IMR-90 (cell line): ENCODE measurements at regions not wholly inside any gene's neighbourhood (a gene's known extent, or its start where the extent isn't known, plus 50 kb on each side); places are given as distances from the start of the nearest gene placed in this dataset.

Source experiments
- ATAC-seq: fragments of 200-7000 bp; cut with Tn5 transposase; 2 replicates; pipeline ENCODE4 v1.9.1; 2020; ENCODE audit warnings: low read depth, mild to moderate bottlenecking, moderate library complexity
- BruUV-seq: library from RNA; stranded (reverse); fragments of 400-500 nt; replicated peaks from 2 replicates; lab custom pipeline; 2021; lab: Mats Ljungman, UMichigan
- CTCF ChIA-PET: fragments of 300-600 bp; formaldehyde crosslinking; extraction: SDS; loops from one replicate; lab custom pipeline; 2021; ENCODE audit warnings: antibody characterized with exemption; lab: Yijun Ruan, JAX
- POLR2A ChIA-PET: fragments of 300-600 bp; sonication (Branson Sonifier 250); formaldehyde crosslinking; loops from one replicate; lab custom pipeline; 2022; ENCODE audit warnings: antibody characterized with exemption; ENCODE audit not compliant: unreplicated experiment; lab: Charles Lee
- DNase-seq: peaks from one replicate; pipeline ENCODE4 v3.0.0; 2013
- H2AFZ ChIP-seq: replicated peaks from 2 replicates; pipeline ENCODE3; 2013; ENCODE audit warnings: low read length, mild to moderate bottlenecking; ENCODE audit not compliant: poor library complexity
- H2AK5ac ChIP-seq: 2 replicates; pipeline ENCODE4 v1.6.1; 2013; ENCODE audit warnings: low read depth, low read length, inconsistent platforms
- H2AK9ac ChIP-seq: replicated peaks from 2 replicates; pipeline ENCODE3; 2013; ENCODE audit warnings: mild to moderate bottlenecking, low read depth, low read length, moderate library complexity; ENCODE audit not compliant: poor library complexity
- H2BK120ac ChIP-seq: 2 replicates; pipeline ENCODE4 v1.6.1; 2013; ENCODE audit warnings: low read depth, low read length, inconsistent platforms
- H2BK15ac ChIP-seq: 3 replicates; pipeline ENCODE4 v1.6.1; 2013; ENCODE audit warnings: low read depth, low read length, inconsistent platforms
- H2BK20ac ChIP-seq: 2 replicates; pipeline ENCODE4 v1.6.1; 2013; ENCODE audit warnings: low read depth, mild to moderate bottlenecking, inconsistent platforms, low read length, moderate library complexity
- H2BK5ac ChIP-seq: 2 replicates; pipeline ENCODE4 v1.6.1; 2013; ENCODE audit warnings: mild to moderate bottlenecking, low read depth, low read length, inconsistent platforms; ENCODE audit not compliant: poor library complexity, severe bottlenecking
- H3K14ac ChIP-seq: replicated peaks from 2 replicates; pipeline ENCODE4 v1.6.1; 2013; ENCODE audit warnings: low read depth, low read length, inconsistent platforms
- H3K18ac ChIP-seq: 2 replicates; pipeline ENCODE4 v1.6.1; 2013; ENCODE audit warnings: low read depth, low read length, control low read depth
- H3K23ac ChIP-seq: 2 replicates; pipeline ENCODE4 v1.6.1; 2013; ENCODE audit warnings: low read depth, low read length, inconsistent platforms
- H3K27ac ChIP-seq: 2 replicates; pipeline ENCODE4 v1.5.1; 2013; ENCODE audit warnings: mild to moderate bottlenecking, control low read depth, low read length; ENCODE audit not compliant: insufficient read depth
- H3K27me3 ChIP-seq: 2 replicates; pipeline ENCODE4 v1.6.1; 2013; ENCODE audit warnings: low read length; ENCODE audit not compliant: control insufficient read depth, insufficient read depth
- H3K36me3 ChIP-seq: 2 replicates; pipeline ENCODE4 v1.6.1; 2013; ENCODE audit warnings: low read length, mixed read lengths; ENCODE audit not compliant: control insufficient read depth, insufficient read depth
- H3K4ac ChIP-seq: 2 replicates; pipeline ENCODE4 v1.6.1; 2013; ENCODE audit warnings: low read depth, low read length, inconsistent platforms
- H3K4me1 ChIP-seq: 2 replicates; pipeline ENCODE4 v1.6.1; 2013; ENCODE audit warnings: low read length, mixed read lengths; ENCODE audit not compliant: control insufficient read depth, insufficient read depth
- H3K4me2 ChIP-seq: 2 replicates; pipeline ENCODE4 v1.6.1; 2013; ENCODE audit warnings: low read depth, mild to moderate bottlenecking, control low read depth, low read length, moderate library complexity
- H3K4me3 ChIP-seq: 2 replicates; pipeline ENCODE4 v1.5.1; 2013; ENCODE audit warnings: low read depth, mild to moderate bottlenecking, control low read depth, low read length, moderate library complexity; ENCODE audit not compliant: insufficient read depth
- H3K56ac ChIP-seq: 2 replicates; pipeline ENCODE4 v1.6.1; 2013; ENCODE audit warnings: low read length, inconsistent platforms; ENCODE audit not compliant: insufficient read depth; ENCODE audit errors: extremely low read depth
- H3K79me1 ChIP-seq, 2 experiments: 2 replicates each; pipeline ENCODE4 v1.6.1; 2013; ENCODE audit warnings: low read length in 2 of 2, inconsistent platforms in 1 of 2, low read depth in 1 of 2
- H3K9ac ChIP-seq: 2 replicates; pipeline ENCODE4 v1.6.1; 2013; ENCODE audit warnings: low read depth, low read length, control low read depth
- H3K9me1 ChIP-seq: 2 replicates; pipeline ENCODE4 v1.6.1; 2013; ENCODE audit warnings: low read length, inconsistent platforms; ENCODE audit not compliant: insufficient read depth
- H3K9me3 ChIP-seq: 2 replicates; pipeline ENCODE4 v1.6.1; 2013; ENCODE audit warnings: low read length; ENCODE audit not compliant: control insufficient read depth, insufficient read depth
- H4K20me1 ChIP-seq: 2 replicates; pipeline ENCODE4 v1.6.1; 2013; ENCODE audit warnings: low read length, inconsistent platforms; ENCODE audit not compliant: insufficient read depth
- H4K5ac ChIP-seq: 2 replicates; pipeline ENCODE4 v1.6.1; 2013; ENCODE audit warnings: mild to moderate bottlenecking, low read depth, low read length, control low read depth
- H4K8ac ChIP-seq, 2 experiments: 2 replicates each; pipeline ENCODE4 v1.6.1; 2013; ENCODE audit warnings: low read depth in 2 of 2, low read length in 2 of 2, control low read depth in 1 of 2, inconsistent platforms in 1 of 2
- H4K91ac ChIP-seq: 2 replicates; pipeline ENCODE4 v1.6.1; 2013; ENCODE audit warnings: low read depth, low read length, inconsistent platforms; ENCODE audit not compliant: insufficient read depth
- BHLHE40 ChIP-seq: fragments of 150-350 bp; IDR thresholded peaks from 2 replicates; pipeline ENCODE4 v1.6.1; 2016; ENCODE audit warnings: mild to moderate bottlenecking, low read depth, low read length
- CEBPB ChIP-seq: IDR thresholded peaks from 2 replicates; pipeline ENCODE4 v1.6.1; 2012; ENCODE audit warnings: low read depth, low read length, improper control_type of control experiment
- CHD1 ChIP-seq: IDR thresholded peaks from 2 replicates; pipeline ENCODE4 v1.6.1; 2012; ENCODE audit warnings: low read depth, low read length, improper control_type of control experiment
- MAFK ChIP-seq: IDR thresholded peaks from 2 replicates; pipeline ENCODE4 v1.6.1; 2012; ENCODE audit warnings: low read depth, low read length, improper control_type of control experiment
- NFE2L2 ChIP-seq: fragments of 150-350 bp; IDR thresholded peaks from 2 replicates; pipeline ENCODE4 v1.6.1; 2016; ENCODE audit warnings: low read depth, mild to moderate bottlenecking, low read length
- POLR2A ChIP-seq: IDR thresholded peaks from 2 replicates; pipeline ENCODE4 v1.6.1; 2012; ENCODE audit warnings: mild to moderate bottlenecking, low read depth, low read length
- RAD21 ChIP-seq: IDR thresholded peaks from 2 replicates; pipeline ENCODE4 v1.6.1; 2012; ENCODE audit warnings: low read length, improper control_type of control experiment
- RCOR1 ChIP-seq: IDR thresholded peaks from 2 replicates; pipeline ENCODE4 v1.6.1; 2012; ENCODE audit warnings: mild to moderate bottlenecking, low read length, improper control_type of control experiment; ENCODE audit not compliant: insufficient replicate concordance
- RFX5 ChIP-seq: IDR thresholded peaks from 2 replicates; pipeline ENCODE4 v1.8.0; 2012; ENCODE audit warnings: low read depth, mild to moderate bottlenecking, low read length, moderate library complexity
- SMC3 ChIP-seq: fragments of 150-350 bp; IDR thresholded peaks from 2 replicates; pipeline ENCODE4 v1.6.1; 2016; ENCODE audit warnings: low read depth, mild to moderate bottlenecking, antibody characterized with exemption, low read length, moderate library complexity
- WGBS, 2 experiments: methylation state at CpG; one replicate each; pipeline versions ENCODE4 v1.1.5 to v1.1.7; 2013; ENCODE audit warnings: missing lambda C conversion rate in 2 of 2; ENCODE audit not compliant: insufficient read length in 1 of 2; ENCODE audit errors: extremely low coverage in 2 of 2; 5-methylcytosine and 5-hydroxymethylcytosine counted together
- dilution Hi-C: fragments of 300-500 bp; cut with HindIII; formaldehyde crosslinking; loops from one replicate; pipeline ENCODE4 v1.14.3; 2018; ENCODE audit warnings: low sequenced_read_pairs; ENCODE audit not compliant: unreplicated experiment
- in situ Hi-C: fragments of 300-500 bp; cut with MboI; formaldehyde crosslinking; loops from 3 replicates; pipeline ENCODE4 v1.14.3; 2019; ENCODE audit warnings: low sequenced_read_pairs, inconsistent platforms, mixed read lengths
- intact Hi-C: fragments of 100-400 bp; cut with micrococcal nuclease; formaldehyde crosslinking; loops from 2 replicates; pipeline ENCODE4 v1.10.0; 2022
- TF ChIP-seq, protein P1 (sequence below): fragments of 150-350 bp; IDR thresholded peaks from 2 replicates; pipeline ENCODE4 v1.6.1; 2016; ENCODE audit warnings: low read depth, mild to moderate bottlenecking, low read length, moderate library complexity, borderline replicate concordance
- TF ChIP-seq, protein P2 (sequence below): fragments of 150-350 bp; IDR thresholded peaks from 2 replicates; pipeline ENCODE4 v1.6.1; 2017; ENCODE audit warnings: mild to moderate bottlenecking, antibody characterized with exemption, low read length, low read depth
- TF ChIP-seq, protein P3 (sequence below): conservative IDR thresholded peaks from 2 replicates; pipeline ENCODE4 v1.5.1; 2012; ENCODE audit warnings: mild to moderate bottlenecking, low read depth, low read length, improper control_type of control experiment

DNA sequence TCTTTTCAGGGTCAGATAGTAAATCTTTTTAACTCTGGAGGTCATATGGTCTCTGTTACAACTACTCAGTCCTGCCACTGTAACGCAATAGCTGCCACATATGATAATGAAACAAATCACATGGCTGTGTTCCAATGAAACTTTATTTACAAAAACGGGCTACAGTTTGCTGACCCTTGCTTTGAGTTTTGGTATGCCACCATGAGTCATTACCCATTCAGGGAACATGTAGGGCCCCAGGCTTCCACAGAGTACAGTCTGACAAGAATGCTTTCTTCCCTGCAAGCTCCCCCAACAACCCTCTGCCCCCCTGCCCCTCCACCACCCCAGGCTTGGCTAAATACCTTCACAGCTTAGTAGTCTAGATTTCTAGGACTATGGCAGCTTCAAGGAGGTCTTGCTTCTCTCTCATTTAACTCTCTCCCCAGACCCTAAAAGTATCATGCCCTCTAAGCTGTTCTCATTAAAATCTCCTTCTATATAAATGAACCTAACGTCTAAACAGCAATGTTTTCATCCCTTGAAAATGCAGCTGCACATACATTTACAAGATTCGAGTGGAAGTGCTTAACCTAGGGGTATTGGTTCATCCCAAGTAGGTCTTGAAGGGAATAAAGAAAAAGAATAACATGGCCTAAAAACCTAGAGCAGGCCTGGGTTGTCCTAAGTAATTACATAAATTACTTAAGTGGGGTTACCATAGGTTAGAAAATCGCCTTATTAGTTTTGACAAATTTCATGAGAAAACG is 117.8 kb upstream of the PRICKLE2 start:
- DNase-seq (peak; percentile 92), ATAC-seq (peak; percentile 73)
- intact Hi-C loops = loop anchor here (5.0 kb wide), 4 partner anchors 54 to 316 kb away; no protein-coding TSS in a partner anchor
- Histone ChIP-seq H3K18ac (peak overlapping the region; percentile 99), H3K9me1 (peaks cover 23% of the 10 kb centered on the region), H4K5ac (peak overlapping the region; percentile 97), H3K36me3 (no peaks in the 10 kb centered on the region), H2AFZ (no peak overlapping the region), H4K8ac (peak overlapping the region; percentile 81 to 95), H3K4ac (peak overlapping the region; percentile 93; the same call in 1 of the 2 replicates), H3K27ac (peak overlapping the region; percentile 72), H3K79me1 (peaks cover 0 to 35% of the 10 kb centered on the region in 2 experiments; a peak in 2 of 4 replicates), H2AK9ac (no peak overlapping the region), H4K91ac (peak overlapping the region; percentile 89; the same call in 1 of the 2 replicates), H3K4me3 (no peak overlapping the region), H2BK120ac (peak overlapping the region; percentile 94), H3K4me1 (peaks cover 34% of the 10 kb centered on the region), H3K4me2 (peak overlapping the region; percentile 56), H4K20me1 (no peaks in the 10 kb centered on the region), H3K9ac (peak overlapping the region; percentile 66; the same call in 1 of the 2 replicates), H3K9me3 (no peaks in the 10 kb centered on the region), H3K23ac (peak overlapping the region; percentile 9; the same call in 1 of the 2 replicates), H3K14ac (peak overlapping the region; percentile 77; the same call in 1 of the 2 replicates), H3K56ac (peak overlapping the region; percentile 93), H2BK15ac (peak overlapping the region; percentile 94; the same call in 2 of the 3 replicates), H3K27me3 (no peaks in the 10 kb centered on the region), H2AK5ac (peak overlapping the region; percentile 22), H2BK5ac (peak overlapping the region; percentile 98), H2BK20ac (peak overlapping the region; percentile 91)
- dilution Hi-C loops = no loop called here
- in situ Hi-C loops = no loop called here
- no CpG with 5 or more reads among the region's 6 CpGs for WGBS, 2 experiments
- BruUV-seq = no TSS peak
- ChIA-PET CTCF (interaction anchor here (1.1 kb wide), 1 partner anchor 64 kb away, joined by 3 read pairs; no protein-coding TSS in a partner anchor), POLR2A (interaction anchor here (0.8 to 1.0 kb wide), 2 partner anchors 31 to 75 kb away, joined by 3 read pairs; no protein-coding TSS in a partner anchor)
- TF ChIP-seq RCOR1 (no peak), CEBPB (peak; percentile 89), CHD1 (no peak), POLR2A (no peak; the same call in 1 of the 2 replicates), SMC3 (0 out of 2 replicates have a peak, but pooled peaks have one; percentile 10), RFX5 (no peak), MAFK (peak; percentile 61; the same call in 1 of the 2 replicates), BHLHE40 (no peak), RAD21 (no peak), NFE2L2 (no peak)
- TF ChIP-seq, protein P1, sequence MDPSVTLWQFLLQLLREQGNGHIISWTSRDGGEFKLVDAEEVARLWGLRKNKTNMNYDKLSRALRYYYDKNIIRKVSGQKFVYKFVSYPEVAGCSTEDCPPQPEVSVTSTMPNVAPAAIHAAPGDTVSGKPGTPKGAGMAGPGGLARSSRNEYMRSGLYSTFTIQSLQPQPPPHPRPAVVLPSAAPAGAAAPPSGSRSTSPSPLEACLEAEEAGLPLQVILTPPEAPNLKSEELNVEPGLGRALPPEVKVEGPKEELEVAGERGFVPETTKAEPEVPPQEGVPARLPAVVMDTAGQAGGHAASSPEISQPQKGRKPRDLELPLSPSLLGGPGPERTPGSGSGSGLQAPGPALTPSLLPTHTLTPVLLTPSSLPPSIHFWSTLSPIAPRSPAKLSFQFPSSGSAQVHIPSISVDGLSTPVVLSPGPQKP = no peak
- TF ChIP-seq, protein P2, sequence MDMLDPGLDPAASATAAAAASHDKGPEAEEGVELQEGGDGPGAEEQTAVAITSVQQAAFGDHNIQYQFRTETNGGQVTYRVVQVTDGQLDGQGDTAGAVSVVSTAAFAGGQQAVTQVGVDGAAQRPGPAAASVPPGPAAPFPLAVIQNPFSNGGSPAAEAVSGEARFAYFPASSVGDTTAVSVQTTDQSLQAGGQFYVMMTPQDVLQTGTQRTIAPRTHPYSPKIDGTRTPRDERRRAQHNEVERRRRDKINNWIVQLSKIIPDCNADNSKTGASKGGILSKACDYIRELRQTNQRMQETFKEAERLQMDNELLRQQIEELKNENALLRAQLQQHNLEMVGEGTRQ = peak; percentile 30; the same call in 1 of the 2 replicates
- TF ChIP-seq, protein P3, sequence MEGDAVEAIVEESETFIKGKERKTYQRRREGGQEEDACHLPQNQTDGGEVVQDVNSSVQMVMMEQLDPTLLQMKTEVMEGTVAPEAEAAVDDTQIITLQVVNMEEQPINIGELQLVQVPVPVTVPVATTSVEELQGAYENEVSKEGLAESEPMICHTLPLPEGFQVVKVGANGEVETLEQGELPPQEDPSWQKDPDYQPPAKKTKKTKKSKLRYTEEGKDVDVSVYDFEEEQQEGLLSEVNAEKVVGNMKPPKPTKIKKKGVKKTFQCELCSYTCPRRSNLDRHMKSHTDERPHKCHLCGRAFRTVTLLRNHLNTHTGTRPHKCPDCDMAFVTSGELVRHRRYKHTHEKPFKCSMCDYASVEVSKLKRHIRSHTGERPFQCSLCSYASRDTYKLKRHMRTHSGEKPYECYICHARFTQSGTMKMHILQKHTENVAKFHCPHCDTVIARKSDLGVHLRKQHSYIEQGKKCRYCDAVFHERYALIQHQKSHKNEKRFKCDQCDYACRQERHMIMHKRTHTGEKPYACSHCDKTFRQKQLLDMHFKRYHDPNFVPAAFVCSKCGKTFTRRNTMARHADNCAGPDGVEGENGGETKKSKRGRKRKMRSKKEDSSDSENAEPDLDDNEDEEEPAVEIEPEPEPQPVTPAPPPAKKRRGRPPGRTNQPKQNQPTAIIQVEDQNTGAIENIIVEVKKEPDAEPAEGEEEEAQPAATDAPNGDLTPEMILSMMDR = no peak
